Adipose tissue (tissue), 3 donors: ENCODE measurements at regions not wholly inside any gene's neighbourhood (a gene's known extent, or its start where the extent isn't known, plus 50 kb on each side); places are given as distances from the start of the nearest gene placed in this dataset.
"Not testable (repeated sequence)": the region's sequence is repeated elsewhere in the genome, so short reads cannot be mapped to it uniquely, and the experiment has no call there.

Experiments
- H3K27ac ChIP-seq: one replicate; pipeline ENCODE4 v1.5.1; 2013; ENCODE audit warnings: low read depth, low read length
- WGBS, 3 donors: extraction: QIAGEN DNeasy Blood & Tissue Kit; methylation state at CpG; one replicate each; pipeline ENCODE4 v1.1.7; 2013; 5-methylcytosine and 5-hydroxymethylcytosine counted together
- donor health status: healthy with polysubstance abuse.
- donor health status: Bipolar disorder and iron deficiency.
- donor health status: healthy.

GRCh38 chr16:64116151-64116550 lies 1005.7 kb downstream of the CDH11 start:
- 39 to 79% (median 74%) methylated on average over 1 of the region's 1 CpG for WGBS, 3 donors
- no peak overlapping the region for H3K27ac ChIP-seq

- no peak overlapping the region for H3K27ac ChIP-seq
- 46 to 74% (median 72%) methylated on average over 2 of the region's 2 CpGs for WGBS, 3 donors
Measured at GRCh38 chr16:64109241-64109640, 1012.6 kb downstream of the CDH11 start.

- WGBS, 3 donors, result 44 to 67% (median 62%) methylated on average over 2 of the region's 2 CpGs
- no peak overlapping the region for H3K27ac ChIP-seq
Measured at GRCh38 chr16:64102654-64103053, 1019.2 kb downstream of the CDH11 start.

GRCh38 chr16:64098451-64098850 lies 1023.4 kb downstream of the CDH11 start:
- no peak overlapping the region for H3K27ac ChIP-seq
- WGBS, 3 donors, result 71 to 85% (median 82%) methylated on average over 1 of the region's 1 CpG

GRCh38 chr16:64096689-64097088 lies 1025.2 kb downstream of the CDH11 start:
- WGBS, 3 donors, result 91 to 95% (median 92%) methylated on average over 1 of the region's 1 CpG
- H3K27ac ChIP-seq, result no peak overlapping the region

- 71 to 75% (median 73%) methylated on average over 7 of the region's 7 CpGs for WGBS, 3 donors
- H3K27ac ChIP-seq, result no peak overlapping the region
Measured at GRCh38 chr16:64094992-64095634, 1026.8 kb downstream of the CDH11 start.

- H3K27ac ChIP-seq, result no peak overlapping the region
- 64 to 72% (median 67%) methylated on average over 4 of the region's 4 CpGs for WGBS, 3 donors
Measured at GRCh38 chr16:64094181-64094965, 1027.5 kb downstream of the CDH11 start.

- no peak overlapping the region for H3K27ac ChIP-seq
- WGBS, 3 donors, result 83 to 89% (median 86%) methylated on average over 3 of the region's 3 CpGs
Measured at GRCh38 chr16:64092271-64092670, 1029.6 kb downstream of the CDH11 start.

- 64 to 68% (median 65%) methylated on average over 2 of the region's 2 CpGs for WGBS, 3 donors
- H3K27ac ChIP-seq, result no peak overlapping the region
Measured at GRCh38 chr16:64090327-64090726, 1031.5 kb downstream of the CDH11 start.

- H3K27ac ChIP-seq, result no peak overlapping the region
Measured at GRCh38 chr16:64089697-64090096, 1032.2 kb downstream of the CDH11 start.

GRCh38 chr16:64088838-64089237 lies 1033.0 kb downstream of the CDH11 start:
- WGBS, 3 donors, result 68 to 81% (median 73%) methylated on average over 5 of the region's 5 CpGs
- H3K27ac ChIP-seq, result no peak overlapping the region

- 59 to 74% (median 69%) methylated on average over 4 of the region's 4 CpGs for WGBS, 3 donors
- H3K27ac ChIP-seq, result no peak overlapping the region
Measured at GRCh38 chr16:64085296-64085695, 1036.6 kb downstream of the CDH11 start.

GRCh38 chr16:64084706-64085105 lies 1037.2 kb downstream of the CDH11 start:
- 74 to 80% (median 79%) methylated on average over 3 of the region's 3 CpGs for WGBS, 3 donors
- no peak overlapping the region for H3K27ac ChIP-seq

- H3K27ac ChIP-seq, result no peak overlapping the region
- WGBS, 3 donors, result 86 to 91% (median 88%) methylated on average over 4 of the region's 4 CpGs
Measured at GRCh38 chr16:64083428-64084129, 1038.3 kb downstream of the CDH11 start.

GRCh38 chr16:64077242-64077641 lies 1044.6 kb downstream of the CDH11 start:
- no peak overlapping the region for H3K27ac ChIP-seq
- 90 to 92% (median 91%) methylated on average over 2 of the region's 2 CpGs for WGBS, 3 donors

- 49 to 72% (median 58%) methylated on average over 3 of the region's 3 CpGs for WGBS, 3 donors
- H3K27ac ChIP-seq, result no peak overlapping the region
Measured at GRCh38 chr16:64074706-64075105, 1047.2 kb downstream of the CDH11 start.

GRCh38 chr16:64072131-64072730 lies 1049.6 kb downstream of the CDH11 start:
- WGBS, 3 donors, result 92 to 95% (median 94%) methylated on average over 34 of the region's 34 CpGs
- not testable (repeated sequence) for H3K27ac ChIP-seq

- WGBS, 3 donors, result 75 to 82% (median 79%) methylated on average over 1 of the region's 1 CpG
- H3K27ac ChIP-seq, result no peak overlapping the region
Measured at GRCh38 chr16:64065523-64065922, 1056.3 kb downstream of the CDH11 start.

GRCh38 chr16:64061621-64062020 lies 1060.2 kb downstream of the CDH11 start:
- WGBS, 3 donors, result 87 to 100% (median 100%) methylated on average over 1 of the region's 1 CpG
- H3K27ac ChIP-seq, result no peak overlapping the region
